ENCODE measurements at regions not wholly inside any gene's neighbourhood (a gene's known extent, or its start where the extent isn't known, plus 50 kb on each side); places are given as distances from the start of the nearest gene placed in this dataset.

DNA sequence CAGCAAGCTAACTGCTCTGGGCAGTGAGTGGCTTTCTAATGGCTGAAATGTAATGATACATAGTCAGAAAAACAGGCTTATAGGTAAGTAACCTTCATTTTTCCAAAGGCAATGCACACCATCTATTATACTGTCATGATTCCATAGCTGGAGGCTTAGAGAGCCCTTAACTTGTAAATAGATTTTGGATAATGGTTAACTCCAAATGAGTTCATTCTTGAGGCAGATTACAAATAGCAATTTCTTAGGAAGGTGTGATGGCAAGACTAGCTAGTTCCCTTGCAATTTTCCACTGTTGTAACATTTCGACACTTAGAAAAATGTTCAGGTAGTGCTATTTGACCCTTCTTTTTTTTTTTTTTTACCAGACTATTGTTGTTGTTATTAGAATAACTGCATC is 789.8 kb upstream of the PCDH9 start:
- TF ChIP-seq, protein P1, sequence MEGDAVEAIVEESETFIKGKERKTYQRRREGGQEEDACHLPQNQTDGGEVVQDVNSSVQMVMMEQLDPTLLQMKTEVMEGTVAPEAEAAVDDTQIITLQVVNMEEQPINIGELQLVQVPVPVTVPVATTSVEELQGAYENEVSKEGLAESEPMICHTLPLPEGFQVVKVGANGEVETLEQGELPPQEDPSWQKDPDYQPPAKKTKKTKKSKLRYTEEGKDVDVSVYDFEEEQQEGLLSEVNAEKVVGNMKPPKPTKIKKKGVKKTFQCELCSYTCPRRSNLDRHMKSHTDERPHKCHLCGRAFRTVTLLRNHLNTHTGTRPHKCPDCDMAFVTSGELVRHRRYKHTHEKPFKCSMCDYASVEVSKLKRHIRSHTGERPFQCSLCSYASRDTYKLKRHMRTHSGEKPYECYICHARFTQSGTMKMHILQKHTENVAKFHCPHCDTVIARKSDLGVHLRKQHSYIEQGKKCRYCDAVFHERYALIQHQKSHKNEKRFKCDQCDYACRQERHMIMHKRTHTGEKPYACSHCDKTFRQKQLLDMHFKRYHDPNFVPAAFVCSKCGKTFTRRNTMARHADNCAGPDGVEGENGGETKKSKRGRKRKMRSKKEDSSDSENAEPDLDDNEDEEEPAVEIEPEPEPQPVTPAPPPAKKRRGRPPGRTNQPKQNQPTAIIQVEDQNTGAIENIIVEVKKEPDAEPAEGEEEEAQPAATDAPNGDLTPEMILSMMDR (IDR thresholded peaks at IDR 0.05), result no peak
- no peak for TF ChIP-seq POLR2A (IDR thresholded peaks at IDR 0.05)
